OCI-LY3 (cell line): ENCODE measurements at regions not wholly inside any gene's neighbourhood (a gene's known extent, or its start where the extent isn't known, plus 50 kb on each side); places are given as distances from the start of the nearest gene placed in this dataset.

Experiments
- H2AFZ ChIP-seq: fragments of 200-600, 300-600 bp; shearing (Covaris generic); 2 replicates; pipeline ENCODE4 v1.6.0; 2014; ENCODE audit warnings: antibody characterized with exemption, low read depth, low read length
- H3K27ac ChIP-seq: fragments of 200-600, 300-600 bp; sonication (generic); 2 replicates; pipeline ENCODE4 v1.5.1; 2014; ENCODE audit warnings: mild to moderate bottlenecking, low read length, moderate library complexity, mixed read lengths
- H3K27me3 ChIP-seq: fragments of 200-600, 300-600 bp; sonication (generic); 2 replicates; pipeline ENCODE4 v1.6.1; 2014; ENCODE audit warnings: low read depth, low read length, mixed read lengths
- H3K36me3 ChIP-seq: fragments of 200-600, 300-600 bp; sonication (generic); replicated peaks from 2 replicates; pipeline ENCODE3; 2014; ENCODE audit warnings: low read depth, low read length, mixed read lengths
- H3K4me1 ChIP-seq: fragments of 300-600, 200-600 bp; sonication (generic); 2 replicates; pipeline ENCODE4 v1.6.1; 2014; ENCODE audit warnings: low read length, mixed read lengths
- H3K4me2 ChIP-seq: fragments of 200-600, 300-600 bp; sonication (generic); 2 replicates; pipeline ENCODE4 v1.6.1; 2014; ENCODE audit warnings: low read length, mixed read lengths
- H3K4me3 ChIP-seq: fragments of 300-600, 200-600 bp; sonication (generic); 2 replicates; pipeline ENCODE4 v1.5.1; 2014; ENCODE audit warnings: antibody characterized with exemption, mild to moderate bottlenecking, low read length, moderate library complexity
- H3K79me2 ChIP-seq: fragments of 300-600, 200-600 bp; shearing (Covaris generic); 2 replicates; pipeline ENCODE4 v1.6.1; 2014; ENCODE audit warnings: mild to moderate bottlenecking, low read length, mixed read lengths
- H3K9ac ChIP-seq: fragments of 300-600, 200-600 bp; shearing (Covaris generic); 2 replicates; pipeline ENCODE4 v1.6.0; 2014; ENCODE audit warnings: mild to moderate bottlenecking, low read length, moderate library complexity
- H3K9me3 ChIP-seq: fragments of 200-600, 300-600 bp; shearing (Covaris generic); 2 replicates; pipeline ENCODE4 v1.6.1; 2014; ENCODE audit warnings: low read length, mixed read lengths; ENCODE audit not compliant: insufficient read depth
- H4K20me1 ChIP-seq: fragments of 200-600, 300-600 bp; sonication (generic); 2 replicates; pipeline ENCODE4 v1.6.1; 2016; ENCODE audit warnings: low read length, mixed read lengths; ENCODE audit not compliant: insufficient read depth
- CTCF ChIP-seq: fragments of 200-600, 300-600 bp; sonication (generic); IDR thresholded peaks from 2 replicates; pipeline ENCODE4 v1.5.1; 2014; ENCODE audit warnings: antibody characterized with exemption, low read length, low read depth
- EZH2phosphoT487 ChIP-seq: fragments of 200-600 bp; shearing (Covaris generic); IDR thresholded peaks from 2 replicates; pipeline ENCODE4 v1.6.1; 2018; ENCODE audit warnings: antibody characterized with exemption, mixed run types, low read depth

- H3K9ac ChIP-seq, result no peak overlapping the region
- no peaks in the 10 kb centered on the region for H3K27me3 ChIP-seq
- H3K4me3 ChIP-seq, result no peak overlapping the region
- H3K4me2 ChIP-seq, result no peak overlapping the region
- H3K4me1 ChIP-seq, result no peaks in the 10 kb centered on the region
- no peaks in the 10 kb centered on the region for H3K79me2 ChIP-seq
- H3K27ac ChIP-seq, result no peak overlapping the region
- no peak for TF ChIP-seq EZH2phosphoT487
- no peak for TF ChIP-seq CTCF
- H4K20me1 ChIP-seq, result no peaks in the 10 kb centered on the region
- no peaks in the 10 kb centered on the region for H3K36me3 ChIP-seq
- no peak overlapping the region for H2AFZ ChIP-seq
- H3K9me3 ChIP-seq, result no peaks in the 10 kb centered on the region
Observed at GRCh38 chr2:145404690-145405089, 884.8 kb upstream of the ZEB2 start.

- Histone ChIP-seq H3K9me3 (no peaks in the 10 kb centered on the region), H3K4me3 (no peak overlapping the region), H3K27me3 (no peaks in the 10 kb centered on the region), H3K9ac (no peak overlapping the region), H3K4me2 (no peak overlapping the region), H3K27ac (no peak overlapping the region), H3K4me1 (no peaks in the 10 kb centered on the region), H4K20me1 (no peaks in the 10 kb centered on the region), H3K79me2 (no peaks in the 10 kb centered on the region), H2AFZ (no peak overlapping the region), H3K36me3 (no peaks in the 10 kb centered on the region)
- no peak for TF ChIP-seq CTCF
- TF ChIP-seq EZH2phosphoT487, result no peak
Observed at GRCh38 chr2:145402706-145403277, 882.9 kb upstream of the ZEB2 start.

GRCh38 chr2:145399131-145399530 is 879.2 kb upstream of the ZEB2 start:
- H3K4me1 ChIP-seq, result no peaks in the 10 kb centered on the region
- H3K36me3 ChIP-seq, result no peaks in the 10 kb centered on the region
- H3K9me3 ChIP-seq, result no peaks in the 10 kb centered on the region
- no peak overlapping the region for H3K4me2 ChIP-seq
- H4K20me1 ChIP-seq, result no peaks in the 10 kb centered on the region
- H2AFZ ChIP-seq, result no peak overlapping the region
- no peak overlapping the region for H3K4me3 ChIP-seq
- no peaks in the 10 kb centered on the region for H3K27me3 ChIP-seq
- no peak for TF ChIP-seq EZH2phosphoT487
- H3K79me2 ChIP-seq, result no peaks in the 10 kb centered on the region
- H3K27ac ChIP-seq, result no peak overlapping the region
- no peak overlapping the region for H3K9ac ChIP-seq

GRCh38 chr2:145394181-145394580 is 874.3 kb upstream of the ZEB2 start:
- H2AFZ ChIP-seq, result no peak overlapping the region
- TF ChIP-seq CTCF, result no peak
- no peak for TF ChIP-seq EZH2phosphoT487

More at GRCh38 chr2:145394181-145394580, 874.3 kb upstream of the ZEB2 start:
- Histone ChIP-seq H3K79me2 (no peaks in the 10 kb centered on the region), H3K27ac (no peak overlapping the region), H3K9ac (no peak overlapping the region), H3K9me3 (no peaks in the 10 kb centered on the region), H3K4me3 (no peak overlapping the region), H3K4me1 (no peaks in the 10 kb centered on the region), H4K20me1 (no peaks in the 10 kb centered on the region), H3K4me2 (no peak overlapping the region), H3K36me3 (no peaks in the 10 kb centered on the region), H3K27me3 (no peaks in the 10 kb centered on the region)
